IPS-18c (cell line): ENCODE measurements at regions not wholly inside any gene's neighbourhood (a gene's known extent, or its start where the extent isn't known, plus 50 kb on each side); places are given as distances from the start of the nearest gene placed in this dataset.

Source experiments
- H3K4me3 ChIP-seq: 2 replicates; pipeline ENCODE4 v1.7.0; 2013; ENCODE audit warnings: low read depth, mild to moderate bottlenecking, low read length, moderate library complexity; ENCODE audit not compliant: insufficient read depth
- H3K9me3 ChIP-seq: one replicate; pipeline ENCODE4 v1.6.1; 2013; ENCODE audit warnings: mild to moderate bottlenecking, low read length, moderate library complexity; ENCODE audit not compliant: control insufficient read depth, insufficient read depth

GRCh38 chr10:75347186-75347585 is 54.4 kb downstream of the ZNF503 start:
- Histone ChIP-seq H3K4me3 (no peak overlapping the region), H3K9me3 (no peaks in the 10 kb centered on the region)

- Histone ChIP-seq H3K9me3 (no peaks in the 10 kb centered on the region), H3K4me3 (no peak overlapping the region)
Observed at GRCh38 chr10:75345738-75346137, 55.8 kb downstream of the ZNF503 start.

DNA sequence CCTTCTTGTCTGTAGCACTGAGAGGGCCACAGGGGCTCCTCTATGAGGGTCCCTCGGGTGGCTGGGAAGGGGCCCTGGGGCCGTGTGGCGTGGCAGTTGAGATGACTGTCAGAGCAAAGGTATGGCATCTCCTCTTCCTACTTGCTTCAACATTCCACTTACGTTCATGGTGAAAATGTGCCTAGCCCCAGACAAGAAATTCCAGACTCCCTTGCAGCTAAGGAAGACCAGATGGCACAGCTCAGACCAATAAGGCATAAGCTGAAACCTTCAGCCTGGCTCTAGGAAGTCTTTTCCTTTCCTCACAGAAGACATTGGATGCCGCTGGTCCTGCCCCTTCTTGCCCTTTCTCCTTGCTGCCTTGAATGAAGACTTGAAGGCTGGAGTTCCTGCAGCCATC is 57.4 kb downstream of the ZNF503 start:
- no peaks in the 10 kb centered on the region for H3K9me3 ChIP-seq
- no peak overlapping the region for H3K4me3 ChIP-seq

DNA sequence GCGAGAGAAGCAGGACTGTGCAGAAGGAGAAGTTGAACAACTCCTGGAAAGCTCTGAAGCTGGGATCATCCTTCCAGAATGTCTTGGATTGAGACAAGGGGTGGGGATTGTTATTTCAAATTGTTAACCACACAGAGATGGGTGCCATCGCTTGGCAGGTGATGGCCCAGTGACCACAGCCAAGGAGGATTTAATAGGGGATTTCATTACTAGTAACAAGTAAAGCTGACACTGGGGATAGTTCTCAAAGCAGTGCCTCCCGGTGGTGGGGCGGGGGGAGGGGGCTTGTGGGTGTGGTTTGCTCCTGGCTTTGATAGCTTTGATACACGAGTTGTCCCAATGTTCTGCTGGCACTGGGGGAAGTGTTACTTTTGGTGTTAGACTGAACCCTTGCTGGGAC is 59.2 kb downstream of the ZNF503 start:
- Histone ChIP-seq H3K4me3 (no peak overlapping the region), H3K9me3 (no peaks in the 10 kb centered on the region)

DNA sequence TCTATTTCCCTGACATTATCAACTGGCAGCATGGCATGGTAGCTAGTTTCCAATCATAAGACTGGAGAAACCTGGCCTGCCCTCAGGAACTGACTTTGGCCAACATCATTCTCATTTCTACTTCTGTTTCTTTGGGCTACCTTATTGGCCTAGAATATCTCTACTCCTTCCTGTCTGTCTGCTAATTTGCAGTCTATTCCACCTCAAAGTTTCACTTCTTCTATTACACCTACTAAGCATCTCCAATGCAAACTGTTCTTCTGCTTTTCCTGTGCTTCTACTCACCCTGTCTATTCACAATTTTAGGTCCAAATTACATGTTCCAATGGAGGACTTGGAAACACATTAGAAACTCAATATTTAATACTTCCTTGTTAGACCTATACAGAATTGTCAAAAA is 65.6 kb downstream of the ZNF503 start:
- Histone ChIP-seq H3K9me3 (no peaks in the 10 kb centered on the region), H3K4me3 (no peak overlapping the region)

- no peak overlapping the region for H3K4me3 ChIP-seq
- no peaks in the 10 kb centered on the region for H3K9me3 ChIP-seq
Observed at GRCh38 chr10:75335191-75335590, 66.4 kb downstream of the ZNF503 start.

GRCh38 chr10:75334720-75335119 is 66.8 kb downstream of the ZNF503 start:
- H3K4me3 ChIP-seq, result no peak overlapping the region
- no peaks in the 10 kb centered on the region for H3K9me3 ChIP-seq

DNA sequence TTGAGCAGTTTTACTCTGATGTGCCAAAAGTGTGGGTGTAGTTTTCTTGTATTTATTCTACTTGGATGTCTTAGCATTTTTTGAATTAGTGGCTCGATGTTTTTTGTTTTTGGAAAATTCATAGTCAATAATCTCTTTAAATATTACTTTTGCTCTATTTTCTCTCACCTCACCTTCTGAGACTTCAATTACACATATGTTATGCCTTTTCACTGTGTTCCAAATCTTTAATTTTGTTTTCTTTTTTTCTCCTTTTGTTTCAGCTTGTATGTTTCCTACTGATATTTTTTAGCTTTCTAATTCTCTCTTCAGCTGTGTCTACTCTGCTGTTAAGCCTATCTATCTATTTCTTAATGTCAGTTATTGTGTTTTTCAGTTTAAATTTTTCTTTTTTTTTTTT is 69.5 kb downstream of the ZNF503 start:
- no peaks in the 10 kb centered on the region for H3K9me3 ChIP-seq
- H3K4me3 ChIP-seq, result no peak overlapping the region

DNA sequence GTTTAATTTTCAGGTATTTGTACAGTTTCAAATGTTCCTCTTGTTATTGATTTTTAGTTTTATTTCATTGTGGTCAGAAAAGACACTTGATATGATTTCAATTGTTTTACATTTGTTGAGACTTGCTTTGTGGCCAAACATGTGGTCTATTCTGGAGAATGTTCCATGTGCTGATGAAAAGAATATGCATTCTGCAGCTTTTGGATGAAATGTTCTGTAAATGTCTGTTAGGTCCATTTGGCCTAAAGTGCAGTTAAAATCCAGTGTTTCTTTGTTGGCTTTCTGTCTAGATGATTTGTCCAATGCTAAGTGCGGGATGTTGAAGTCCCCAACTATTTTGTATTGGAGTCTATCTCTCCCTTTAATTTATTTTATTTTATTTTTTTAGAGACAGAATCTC is 70.5 kb downstream of the ZNF503 start:
- H3K9me3 ChIP-seq, result no peaks in the 10 kb centered on the region

GRCh38 chr10:75329190-75329745 is 72.3 kb downstream of the ZNF503 start:
- Histone ChIP-seq H3K9me3 (no peaks in the 10 kb centered on the region), H3K4me3 (no peak overlapping the region)

More for the DNA sequence above, 70.5 kb downstream of the ZNF503 start:
- H3K4me3 ChIP-seq, result no peak overlapping the region

DNA sequence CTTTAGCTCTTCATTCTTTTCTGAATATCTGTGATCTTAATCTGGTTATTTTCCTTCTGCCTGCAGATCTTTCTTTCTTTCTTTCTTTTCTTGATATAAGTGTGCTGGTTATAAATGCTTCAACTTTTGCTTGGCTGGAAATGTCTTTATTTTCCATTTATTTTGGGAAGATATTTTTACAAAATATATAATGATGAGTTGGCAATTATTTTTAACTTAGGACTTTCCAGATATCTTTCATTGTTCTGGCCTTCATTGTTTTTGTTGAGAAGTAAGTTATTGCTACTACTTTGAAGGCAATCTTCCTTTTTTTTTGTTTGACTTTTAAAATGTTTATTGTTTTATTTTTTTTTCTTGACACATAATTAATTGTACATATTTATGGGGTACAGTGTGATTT is 75.3 kb downstream of the ZNF503 start:
- H3K4me3 ChIP-seq, result no peak overlapping the region
- H3K9me3 ChIP-seq, result no peaks in the 10 kb centered on the region

- no peak overlapping the region for H3K4me3 ChIP-seq
Observed at GRCh38 chr10:75319274-75319673, 82.3 kb downstream of the ZNF503 start.

DNA sequence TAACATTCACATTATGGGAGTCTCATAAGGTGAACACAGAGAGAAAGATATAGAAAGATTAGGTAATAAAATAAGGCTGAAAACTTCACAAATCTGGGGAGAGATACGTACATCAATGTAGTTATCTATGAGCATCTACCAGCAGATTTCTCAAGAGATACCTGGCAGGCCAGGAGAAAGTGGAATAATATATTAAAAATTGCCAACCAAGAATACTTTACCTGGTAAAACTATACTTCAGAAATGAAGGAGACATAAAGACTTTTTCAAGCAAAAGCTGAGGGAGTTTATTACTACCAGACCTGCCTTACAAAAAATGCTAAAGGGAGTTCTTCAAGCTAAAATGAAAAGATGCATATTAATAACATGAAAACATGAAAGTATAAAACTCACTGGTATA is 78.8 kb upstream of the COMTD1 start:
- H3K4me3 ChIP-seq, result no peak overlapping the region
- no peaks in the 10 kb centered on the region for H3K9me3 ChIP-seq

More at GRCh38 chr10:75319274-75319673, 82.3 kb downstream of the ZNF503 start:
- no peaks in the 10 kb centered on the region for H3K9me3 ChIP-seq

DNA sequence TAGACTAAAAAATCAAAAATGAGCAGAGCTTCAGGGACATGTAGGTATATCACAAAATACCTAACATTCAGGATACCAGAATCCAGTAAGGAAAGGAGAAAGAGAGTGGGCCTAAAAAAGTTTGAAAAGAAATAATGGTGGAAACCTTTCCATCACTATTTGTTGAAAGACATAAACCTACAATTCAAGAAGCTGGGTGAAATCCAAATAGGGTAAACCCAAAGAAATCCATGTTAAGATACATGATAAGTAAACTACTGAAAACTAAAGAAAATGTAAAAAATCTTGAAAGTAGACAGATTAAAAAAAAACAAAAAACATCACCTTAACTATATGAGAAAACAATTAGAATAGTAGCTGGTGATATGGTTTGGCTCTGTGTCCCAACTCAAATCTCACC is 76.7 kb upstream of the COMTD1 start:
- no peak overlapping the region for H3K4me3 ChIP-seq
- H3K9me3 ChIP-seq, result no peaks in the 10 kb centered on the region

DNA sequence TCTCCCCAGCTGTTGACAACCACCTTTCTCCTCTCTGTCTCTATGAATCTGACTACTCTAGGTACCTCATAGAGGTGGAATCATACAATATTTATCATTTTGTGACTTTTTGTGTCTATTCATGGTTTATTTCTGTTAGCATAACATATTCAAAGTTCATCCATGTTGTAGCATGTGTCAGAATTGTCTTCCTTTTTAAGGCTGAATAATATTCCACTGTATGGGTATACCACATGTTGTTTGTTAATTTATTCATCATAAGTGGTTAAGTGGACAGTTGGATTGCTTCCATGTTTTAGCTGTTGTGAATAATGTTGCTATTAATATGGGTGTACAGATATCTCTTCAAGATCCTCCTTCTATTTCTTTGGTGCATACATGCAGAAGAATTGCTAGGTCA is 69.9 kb upstream of the COMTD1 start:
- Histone ChIP-seq H3K9me3 (peaks cover 2% of the 10 kb centered on the region), H3K4me3 (no peak overlapping the region)

DNA sequence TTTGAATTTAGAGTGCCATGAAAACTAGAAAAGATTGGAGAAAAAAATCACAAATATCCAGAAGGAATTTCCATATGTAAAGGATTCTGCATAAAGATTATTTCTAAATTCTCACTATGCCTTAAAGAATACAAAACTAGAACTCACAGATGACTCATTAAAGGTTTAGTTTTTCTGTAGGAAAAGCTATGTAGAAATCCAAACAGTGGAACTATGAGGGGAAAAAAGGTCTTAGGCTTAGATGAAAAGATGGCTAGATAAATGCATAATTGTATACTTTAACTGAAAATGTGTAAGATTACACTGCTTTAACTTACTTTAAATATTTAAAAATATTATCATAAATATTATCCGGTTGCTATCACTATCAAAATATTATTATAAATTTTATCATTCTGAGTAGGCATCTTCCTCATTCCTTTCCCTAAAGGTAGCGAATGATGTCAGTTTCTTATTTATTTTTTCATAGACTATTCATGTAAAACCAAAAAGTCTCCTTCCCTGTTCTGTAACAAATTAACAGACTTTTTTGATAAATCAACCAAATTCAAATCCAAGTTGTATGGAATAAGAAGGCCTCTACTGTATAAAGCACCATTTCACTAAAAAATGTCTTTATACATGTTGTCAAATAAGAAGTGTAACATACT is 69.1 kb upstream of the COMTD1 start:
- H3K4me3 ChIP-seq, result no peak overlapping the region

GRCh38 chr10:75304313-75304712 is 68.6 kb upstream of the COMTD1 start:
- peaks cover 2% of the 10 kb centered on the region for H3K9me3 ChIP-seq
- H3K4me3 ChIP-seq, result no peak overlapping the region

More for the DNA sequence above, 69.1 kb upstream of the COMTD1 start:
- H3K9me3 ChIP-seq, result peaks cover 2% of the 10 kb centered on the region

GRCh38 chr10:75303045-75303777 is 67.5 kb upstream of the COMTD1 start:
- Histone ChIP-seq H3K9me3 (peaks cover 2% of the 10 kb centered on the region), H3K4me3 (no peak overlapping the region)
